Esophagus squamous epithelium (tissue), 4 donors: ENCODE measurements at regions not wholly inside any gene's neighbourhood (a gene's known extent, or its start where the extent isn't known, plus 50 kb on each side); places are given as distances from the start of the nearest gene placed in this dataset.

ENCODE experiments used
- POLR2A ChIP-seq, 4 donors: fragments of 450-650 bp; IDR thresholded peaks; one replicate each; pipeline ENCODE4 v1.6.1; 2017; ENCODE audit warnings: antibody characterized with exemption in 4 of 4, mild to moderate bottlenecking in 4 of 4, moderate library complexity in 3 of 4
- TF ChIP-seq, protein P1 (sequence below), 6 experiments: fragments of 450-650 bp in 4 of 6; fragments of 200-600 bp in 2 of 6; sonication (generic) in 2 of 6; IDR thresholded peaks; one replicate each; pipeline ENCODE4 v1.5.1; 2016 to 2019; ENCODE audit warnings: antibody characterized with exemption in 6 of 6, mild to moderate bottlenecking in 4 of 6, moderate library complexity in 4 of 6

DNA sequence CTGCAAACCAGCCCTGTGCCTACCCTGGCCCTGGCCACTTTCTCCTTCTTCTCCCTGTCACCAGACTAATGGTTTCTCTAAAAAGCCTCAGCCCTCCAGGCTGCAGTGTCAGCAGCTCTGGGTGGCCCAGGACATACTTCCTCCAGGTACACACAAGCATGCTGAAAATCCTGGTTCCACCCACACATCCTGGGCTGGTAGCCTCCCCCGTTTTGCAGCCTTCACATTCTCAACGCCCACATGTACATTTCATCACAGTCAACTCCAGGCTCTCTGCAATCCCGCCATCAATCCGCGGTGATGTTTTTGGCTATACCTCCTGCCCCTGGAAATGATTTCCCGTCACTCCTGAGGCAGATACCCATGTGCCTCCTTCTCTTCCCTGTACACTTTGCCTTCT is 59.4 kb downstream of the MAGEF1 start:
- no peak for TF ChIP-seq POLR2A (IDR thresholded peaks at IDR 0.05)
- TF ChIP-seq, protein P1, sequence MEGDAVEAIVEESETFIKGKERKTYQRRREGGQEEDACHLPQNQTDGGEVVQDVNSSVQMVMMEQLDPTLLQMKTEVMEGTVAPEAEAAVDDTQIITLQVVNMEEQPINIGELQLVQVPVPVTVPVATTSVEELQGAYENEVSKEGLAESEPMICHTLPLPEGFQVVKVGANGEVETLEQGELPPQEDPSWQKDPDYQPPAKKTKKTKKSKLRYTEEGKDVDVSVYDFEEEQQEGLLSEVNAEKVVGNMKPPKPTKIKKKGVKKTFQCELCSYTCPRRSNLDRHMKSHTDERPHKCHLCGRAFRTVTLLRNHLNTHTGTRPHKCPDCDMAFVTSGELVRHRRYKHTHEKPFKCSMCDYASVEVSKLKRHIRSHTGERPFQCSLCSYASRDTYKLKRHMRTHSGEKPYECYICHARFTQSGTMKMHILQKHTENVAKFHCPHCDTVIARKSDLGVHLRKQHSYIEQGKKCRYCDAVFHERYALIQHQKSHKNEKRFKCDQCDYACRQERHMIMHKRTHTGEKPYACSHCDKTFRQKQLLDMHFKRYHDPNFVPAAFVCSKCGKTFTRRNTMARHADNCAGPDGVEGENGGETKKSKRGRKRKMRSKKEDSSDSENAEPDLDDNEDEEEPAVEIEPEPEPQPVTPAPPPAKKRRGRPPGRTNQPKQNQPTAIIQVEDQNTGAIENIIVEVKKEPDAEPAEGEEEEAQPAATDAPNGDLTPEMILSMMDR (IDR thresholded peaks at IDR 0.05) = no peak
